ENCODE measurements at regions not wholly inside any gene's neighbourhood (a gene's known extent, or its start where the extent isn't known, plus 50 kb on each side); places are given as distances from the start of the nearest gene placed in this dataset.
"Not testable (repeated sequence)": the region's sequence is repeated elsewhere in the genome, so short reads cannot be mapped to it uniquely, and the experiment has no call there.

DNA sequence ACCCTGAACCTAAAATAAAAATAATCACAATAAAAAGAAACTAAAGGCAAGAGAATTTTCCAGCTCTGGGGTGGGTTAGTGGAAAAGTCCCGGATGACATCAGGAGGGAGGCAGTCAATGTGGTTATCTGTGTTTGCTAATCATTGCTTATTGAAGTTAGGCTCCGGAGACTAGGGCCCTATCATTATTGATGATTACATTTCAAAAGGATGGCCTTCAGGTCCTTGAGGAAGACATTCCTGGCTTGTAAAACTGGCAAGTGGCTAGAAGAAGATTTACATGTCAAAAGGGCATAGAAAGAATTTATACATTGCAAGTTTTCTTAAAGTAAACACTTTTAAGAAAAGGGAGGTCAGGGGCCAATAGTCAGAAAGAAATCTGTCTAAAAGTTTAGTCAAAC is 123.4 kb downstream of the POSTN start:
- no peak for DNase-seq (ENCODE audit: low read depth)

DNA sequence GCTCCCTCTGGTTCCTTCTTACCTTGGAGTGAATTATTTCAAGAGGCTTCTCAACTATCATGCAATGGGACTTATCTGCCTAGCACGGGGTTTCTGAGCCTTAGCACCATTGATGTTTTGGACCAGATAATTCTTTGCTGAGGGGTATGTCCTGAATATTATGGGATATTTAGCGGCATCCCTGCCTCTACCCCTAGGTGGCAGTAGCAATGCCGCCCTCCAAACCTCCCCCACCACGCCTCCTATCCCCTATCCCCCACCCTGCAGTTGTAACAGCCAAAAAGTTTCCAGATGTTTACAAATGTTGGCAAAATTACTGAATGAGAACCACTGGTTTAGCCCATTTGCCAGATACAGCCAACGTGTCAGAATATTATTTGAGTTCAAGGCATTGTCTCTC is 125.5 kb downstream of the POSTN start:
- no peak for DNase-seq (ENCODE audit: low read depth)

DNA sequence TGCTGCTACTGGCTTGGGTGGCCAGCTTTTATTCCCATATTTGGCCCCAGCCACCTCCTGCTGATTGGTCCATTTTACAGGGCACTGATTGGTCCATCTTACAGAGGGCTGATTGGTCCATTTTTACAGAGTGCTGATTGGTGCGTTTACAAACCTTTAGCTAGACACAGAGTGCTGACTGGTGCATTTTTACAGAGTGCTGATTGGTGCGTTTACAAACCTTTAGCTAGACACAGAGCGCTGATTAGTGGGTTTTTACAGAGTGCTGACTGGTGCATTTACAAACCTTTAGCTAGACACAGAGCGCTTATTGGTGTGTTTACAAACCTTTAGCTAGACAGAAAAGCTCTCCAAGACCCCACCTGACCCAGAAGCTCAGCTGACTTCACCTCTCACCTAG is 126.3 kb downstream of the POSTN start:
- DNase-seq (ENCODE audit: low read depth) = not testable (repeated sequence)

DNA sequence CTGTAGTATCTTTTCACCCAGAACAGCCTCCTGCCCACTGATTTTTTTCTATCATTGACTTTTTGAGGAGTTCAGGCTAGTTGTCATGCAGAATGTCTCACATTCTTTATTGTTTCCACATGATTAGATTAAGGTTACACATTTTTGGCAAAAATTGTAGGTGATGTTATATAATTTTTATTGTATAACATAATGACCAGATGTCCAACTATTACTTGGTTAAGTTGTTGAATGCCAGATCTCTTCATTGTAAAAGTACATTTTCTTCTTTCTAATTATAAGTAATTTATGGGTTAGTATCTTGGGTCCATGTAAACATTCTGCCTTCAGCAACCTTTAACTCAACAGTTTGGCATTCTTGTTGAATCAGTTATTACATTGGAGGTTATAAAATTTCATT is 138.4 kb downstream of the POSTN start:
- no peak for DNase-seq (ENCODE audit: low read depth)

DNA sequence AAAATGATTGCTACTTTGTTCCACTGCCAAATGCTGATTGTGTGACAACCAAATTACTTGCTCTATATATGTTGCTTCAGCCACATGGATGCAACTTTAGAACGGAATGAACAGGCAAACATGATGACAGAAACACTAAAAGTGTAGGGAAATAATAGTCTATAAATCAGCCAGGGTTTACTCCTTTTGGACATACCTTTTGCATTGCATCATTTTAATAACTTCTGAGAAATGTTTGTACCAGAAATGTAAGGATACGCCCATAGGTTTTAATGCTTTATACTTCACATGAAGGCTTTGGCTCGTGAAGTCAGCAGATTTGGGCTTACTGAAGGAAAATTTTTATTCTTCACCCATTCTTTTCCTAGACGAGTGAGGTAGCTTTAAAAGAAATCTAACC is 141.0 kb downstream of the POSTN start:
- peak; percentile 48 for DNase-seq (ENCODE audit: low read depth)

DNA sequence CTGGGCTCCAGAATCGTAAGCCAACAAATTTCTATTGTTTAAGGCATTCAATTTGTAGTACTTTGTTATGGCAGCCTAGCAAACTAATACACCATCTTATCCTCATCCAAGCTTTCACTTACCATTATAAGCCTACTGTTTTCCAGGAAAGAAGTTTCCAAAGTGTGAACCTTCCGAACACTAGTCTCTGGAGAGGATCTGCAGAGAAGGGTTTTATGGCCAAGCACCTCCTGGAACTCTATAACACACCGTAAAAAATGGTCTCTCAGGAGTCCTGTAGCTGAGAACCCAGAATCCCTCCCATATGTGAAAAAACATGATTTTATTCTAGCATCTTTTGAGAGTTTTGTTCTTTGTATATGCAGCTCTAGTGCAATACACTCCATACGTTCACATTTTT is 142.1 kb downstream of the POSTN start:
- DNase-seq (ENCODE audit: low read depth) = no peak

DNA sequence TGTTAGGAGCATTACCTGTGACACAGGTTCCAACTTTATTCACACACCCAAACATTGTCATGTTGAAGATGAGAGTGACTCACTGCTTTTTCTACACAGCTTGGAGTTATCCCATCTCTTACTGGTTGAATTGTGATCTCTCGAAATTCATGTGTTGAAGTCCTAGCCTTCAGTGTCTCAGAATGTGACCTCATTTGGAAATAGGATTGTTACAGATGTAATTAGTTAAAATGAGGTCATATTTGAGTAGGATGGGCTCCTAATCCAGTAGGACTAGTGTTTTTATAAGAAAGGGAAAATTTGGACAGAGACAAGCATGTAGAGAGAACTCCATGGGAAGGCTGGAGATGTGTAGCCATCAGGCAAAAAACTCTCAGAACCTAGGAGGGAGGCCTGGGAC is 142.5 kb downstream of the POSTN start:
- no peak for DNase-seq (ENCODE audit: low read depth)

DNA sequence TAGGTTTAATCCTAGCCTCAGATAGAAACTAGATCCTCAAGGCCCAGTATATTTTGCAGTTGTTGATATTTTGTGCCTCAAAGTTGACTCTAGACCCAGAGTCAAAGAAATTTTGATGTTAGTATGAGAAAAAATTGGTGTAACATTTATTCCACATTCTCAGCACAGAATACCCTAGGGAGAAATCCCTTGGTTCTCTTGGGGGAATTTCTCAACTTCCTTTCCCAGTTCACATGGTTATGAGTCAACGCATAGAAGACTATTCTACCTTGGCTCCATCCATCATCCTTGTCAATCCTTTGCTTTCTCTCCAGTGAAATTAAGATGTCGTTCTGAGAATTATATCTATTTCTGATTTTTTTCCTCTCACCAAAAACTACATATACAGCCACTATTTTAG is 145.3 kb downstream of the POSTN start:
- peak; percentile 33 for DNase-seq (ENCODE audit: low read depth)

DNA sequence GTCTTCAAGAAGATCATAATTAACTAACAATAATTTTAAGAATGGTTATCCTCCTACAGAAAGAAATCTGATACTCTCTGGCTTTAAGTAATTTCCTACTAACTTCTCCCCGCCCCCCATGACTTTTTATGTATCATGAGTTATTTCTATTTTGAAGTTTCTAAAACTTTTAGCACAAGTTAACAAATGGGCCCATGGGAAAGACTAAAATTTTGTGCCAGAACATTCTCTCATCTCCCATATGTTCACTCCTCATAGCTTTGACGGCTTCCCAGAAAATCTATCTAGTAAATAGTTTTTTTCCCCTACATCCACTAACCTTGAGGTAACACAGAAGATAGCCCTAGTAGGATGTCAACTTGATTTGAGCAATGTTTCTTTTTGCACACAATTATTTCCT is 148.3 kb downstream of the POSTN start:
- no peak for DNase-seq (ENCODE audit: low read depth)

DNA sequence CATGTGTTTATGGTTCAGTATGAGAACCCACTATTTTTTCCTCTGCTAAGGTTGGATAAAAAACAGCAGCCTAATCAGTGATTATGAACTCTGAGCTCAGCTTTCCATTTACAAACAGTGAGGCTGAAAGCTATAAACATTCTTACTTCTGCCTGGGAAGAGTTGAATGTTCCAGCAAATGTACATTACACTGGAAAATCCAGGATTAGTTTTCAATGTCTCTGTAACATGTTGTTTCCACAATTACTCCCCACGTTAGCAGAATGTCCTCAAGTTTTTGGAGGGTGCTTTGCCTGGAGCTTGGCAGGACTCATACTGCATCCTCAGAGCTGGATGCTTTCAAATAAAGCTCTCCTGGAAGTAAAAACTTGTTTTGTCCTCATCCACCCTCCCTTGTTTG is 150.4 kb downstream of the POSTN start:
- DNase-seq (ENCODE audit: low read depth) = no peak

DNA sequence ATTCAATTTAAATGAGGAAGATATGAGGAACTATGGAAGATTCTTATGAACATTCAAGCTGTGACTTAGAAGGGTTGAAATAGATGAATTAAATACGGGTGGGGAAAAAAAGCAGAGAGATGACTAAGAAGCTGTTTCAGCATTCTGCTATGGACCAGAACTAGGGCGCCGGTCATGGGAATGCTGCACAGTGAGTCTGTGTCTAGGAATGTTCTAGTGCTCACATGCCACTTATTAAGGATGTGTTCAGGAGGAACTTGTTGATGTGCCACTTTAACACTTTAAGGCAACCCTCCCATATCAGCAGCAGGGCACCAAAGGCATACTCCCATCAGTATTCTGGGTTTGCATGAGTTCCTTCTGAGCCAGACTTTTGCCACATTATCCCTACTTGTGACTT is 152.1 kb downstream of the POSTN start:
- peak; percentile 91 for DNase-seq (ENCODE audit: low read depth)

DNA sequence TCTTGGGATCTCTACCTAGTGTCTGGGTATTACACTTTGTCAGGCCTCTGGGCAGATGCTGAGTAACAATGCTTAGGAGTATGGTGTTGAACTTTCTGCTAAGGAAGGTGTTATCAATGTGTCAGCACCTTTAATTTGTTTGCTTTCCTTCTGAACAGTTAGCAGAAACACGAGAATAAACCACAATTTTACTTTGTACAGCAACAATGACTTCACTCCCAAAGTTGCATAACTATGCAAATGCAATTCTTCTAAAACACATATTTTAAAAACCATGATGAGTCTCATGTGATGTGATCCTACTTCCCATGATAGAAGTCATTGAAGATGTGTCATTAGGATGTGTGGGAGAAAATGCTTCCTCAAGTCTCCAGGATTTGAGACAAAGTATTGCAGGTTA is 155.0 kb downstream of the POSTN start:
- DNase-seq (ENCODE audit: low read depth) = peak; percentile 84

DNA sequence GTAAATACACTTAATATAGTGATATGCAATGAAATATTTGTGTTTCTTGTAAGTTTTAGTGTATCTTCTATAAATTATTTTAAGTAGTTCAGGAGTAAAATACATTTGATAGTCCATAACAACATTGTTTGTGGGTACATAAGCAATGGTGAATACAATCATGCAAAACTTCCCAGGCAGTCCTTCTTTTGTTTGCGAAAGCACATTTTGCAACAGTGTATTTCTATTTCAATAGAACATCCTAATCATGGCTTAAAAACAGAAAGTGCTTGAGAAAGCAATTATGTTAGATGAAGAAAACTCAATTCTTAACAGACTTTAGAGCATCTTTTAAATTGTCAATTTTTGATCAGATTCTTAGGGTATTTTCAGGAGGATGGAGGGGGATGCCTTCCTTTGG is 155.6 kb downstream of the POSTN start:
- DNase-seq (ENCODE audit: low read depth) = no peak

DNA sequence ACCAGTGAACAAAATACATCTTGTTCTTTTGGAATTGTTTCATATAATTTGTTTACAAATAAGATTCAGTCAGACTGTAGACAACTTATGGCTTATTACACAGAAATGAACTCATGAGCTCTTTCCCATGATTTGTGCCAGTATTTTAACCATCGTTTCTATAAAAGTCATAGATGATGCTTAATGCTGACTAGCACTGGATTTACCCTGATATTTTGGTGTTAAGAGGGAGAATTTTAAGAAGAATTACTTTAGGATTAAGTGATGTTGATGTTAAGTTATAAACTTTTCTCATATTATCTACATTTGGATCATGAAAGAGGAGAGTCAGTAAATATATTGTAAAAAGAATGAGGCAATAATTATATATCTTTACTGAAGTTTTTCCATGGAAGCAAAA is 162.7 kb downstream of the POSTN start:
- DNase-seq (ENCODE audit: low read depth) = no peak

DNA sequence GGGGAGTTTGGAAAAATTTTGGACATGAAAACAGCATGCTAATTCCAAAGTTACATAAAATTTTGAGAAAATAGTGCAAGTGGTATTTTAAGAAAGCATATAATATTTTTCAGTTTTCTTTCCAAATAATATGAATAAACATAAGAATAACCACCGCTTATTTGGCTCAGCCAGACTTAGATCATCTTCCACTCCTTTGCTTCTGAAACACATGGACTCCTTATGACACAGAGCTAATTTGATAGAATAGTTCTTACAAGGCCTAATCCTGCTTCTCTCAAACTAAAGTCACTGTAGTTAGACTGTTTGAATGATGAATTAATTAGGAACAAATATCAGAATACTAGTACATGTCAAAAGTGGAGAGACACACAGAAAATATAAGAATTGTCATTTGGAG is 165.5 kb downstream of the POSTN start:
- no peak for DNase-seq (ENCODE audit: low read depth)

DNA sequence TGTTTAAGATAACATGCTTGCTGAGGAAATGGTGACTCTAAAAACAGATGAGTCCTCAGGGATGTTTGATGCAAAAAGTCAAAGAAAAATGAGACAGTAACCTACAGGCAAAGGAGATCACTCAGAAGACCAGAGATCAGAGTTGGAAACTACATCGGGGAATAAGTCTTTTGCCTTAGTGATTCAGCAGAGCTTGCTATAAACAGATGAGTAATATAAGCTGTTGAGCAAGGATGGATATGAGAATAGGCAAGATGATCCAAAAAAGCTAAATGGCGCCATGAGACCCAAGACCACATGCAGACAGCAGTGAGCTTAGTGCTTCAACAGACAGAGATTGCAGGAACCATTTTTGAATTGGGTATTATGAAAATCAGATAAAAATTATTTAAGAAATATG is 168.6 kb downstream of the POSTN start:
- peak; percentile 89 for DNase-seq (ENCODE audit: low read depth)

DNA sequence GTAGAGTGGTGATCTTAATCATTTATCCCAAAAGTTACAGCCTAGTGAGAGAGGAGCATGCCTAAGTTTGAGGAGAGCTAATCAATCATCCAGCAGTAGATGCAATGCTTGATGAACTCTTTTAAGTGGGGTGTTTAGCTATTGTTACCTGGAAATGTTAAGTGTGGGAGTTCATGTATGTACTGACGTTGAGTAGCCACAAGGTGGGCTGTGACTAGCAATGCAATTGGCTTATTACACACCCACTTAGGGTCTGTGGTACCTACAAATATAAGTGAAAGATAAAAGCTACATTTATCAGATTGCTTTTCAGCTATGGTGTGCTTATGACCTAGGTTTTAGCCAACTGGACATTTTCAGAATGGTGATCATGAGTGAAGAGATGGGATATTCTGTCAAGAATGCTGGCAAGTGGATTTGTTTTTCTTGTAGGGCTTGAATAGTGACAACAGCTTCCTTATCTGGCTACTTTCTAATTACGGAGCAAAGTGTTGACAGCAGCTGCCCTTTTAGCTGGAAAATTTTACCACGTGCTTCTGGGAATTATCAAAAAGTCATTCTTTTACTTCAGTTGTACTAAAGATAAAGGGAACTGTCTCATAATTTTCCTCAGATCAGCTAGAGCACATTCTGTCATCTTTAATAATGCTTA is 170.6 kb downstream of the POSTN start:
- no peak for DNase-seq (ENCODE audit: low read depth)

DNA sequence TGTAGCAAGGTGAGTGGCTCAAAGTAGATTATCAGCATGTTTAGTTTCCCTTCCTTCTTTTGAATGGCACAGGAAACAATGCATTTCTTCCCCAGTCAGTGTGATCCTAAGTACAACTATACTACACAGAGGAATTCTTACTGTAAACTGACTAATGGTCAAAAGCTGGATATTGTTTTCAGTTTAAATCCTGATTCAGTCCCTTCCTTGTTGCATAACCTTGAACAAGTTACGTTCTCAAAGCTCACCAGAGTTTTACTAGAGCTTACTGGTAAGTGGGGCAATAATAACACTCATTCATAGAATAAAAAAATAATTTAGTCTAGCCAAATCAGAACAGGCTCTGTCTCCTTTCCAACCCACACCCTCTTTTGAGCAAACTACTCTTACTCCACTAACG is 180.1 kb downstream of the POSTN start:
- DNase-seq (ENCODE audit: low read depth) = no peak

DNA sequence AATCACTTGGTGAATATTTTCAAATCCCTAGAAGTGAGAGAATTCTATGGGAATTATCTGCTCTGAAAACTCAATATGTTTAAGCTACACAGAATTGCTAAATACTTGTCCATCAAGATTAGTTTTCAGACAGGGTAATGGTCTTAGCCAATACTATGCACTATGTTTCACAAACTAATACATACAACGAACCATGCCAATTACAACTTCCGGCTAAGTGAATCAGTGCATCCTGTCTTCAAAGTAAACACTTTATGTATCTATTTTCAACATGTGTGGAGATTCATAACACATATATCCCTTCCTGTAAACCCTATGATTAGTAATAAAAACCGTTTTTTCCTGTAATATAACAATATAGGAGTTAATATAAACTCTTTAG is 181.5 kb downstream of the POSTN start:
- DNase-seq (ENCODE audit: low read depth) = peak; percentile 47

DNA sequence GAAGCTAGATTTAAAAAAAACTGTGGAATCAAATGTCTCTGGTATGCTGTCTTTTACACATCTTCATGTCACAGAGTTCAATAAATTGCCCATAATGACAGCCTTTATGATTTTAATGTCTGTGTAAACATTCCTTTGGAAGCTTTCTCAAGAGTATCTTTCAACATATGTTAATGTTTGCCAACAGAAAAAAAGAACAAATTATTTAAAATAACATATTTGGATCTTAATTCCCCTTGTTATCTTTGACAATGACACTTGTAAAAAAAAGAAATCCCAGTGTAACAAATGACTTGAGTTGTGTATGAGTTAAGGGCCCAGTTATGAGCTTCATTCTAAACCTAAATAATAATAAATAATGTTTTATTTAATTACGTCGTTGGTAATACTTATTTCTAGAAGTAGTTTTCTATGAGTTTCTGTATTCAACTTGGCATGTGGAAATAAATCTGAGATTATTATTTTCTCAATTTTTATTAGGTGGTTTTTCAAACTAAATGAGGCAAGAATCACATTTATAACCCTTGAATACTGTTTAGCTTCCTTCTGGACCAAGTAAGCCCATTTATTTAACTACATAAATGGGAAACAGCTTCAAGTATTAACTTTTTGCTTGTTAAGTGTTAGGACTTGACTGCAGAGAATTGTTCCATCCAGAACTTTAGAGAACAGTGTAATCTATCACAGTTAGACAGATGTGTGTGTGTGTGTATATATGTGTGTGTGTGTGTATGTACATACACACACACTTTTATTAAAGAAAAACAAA is 182.1 kb downstream of the POSTN start:
- no peak for DNase-seq (ENCODE audit: low read depth)

DNA sequence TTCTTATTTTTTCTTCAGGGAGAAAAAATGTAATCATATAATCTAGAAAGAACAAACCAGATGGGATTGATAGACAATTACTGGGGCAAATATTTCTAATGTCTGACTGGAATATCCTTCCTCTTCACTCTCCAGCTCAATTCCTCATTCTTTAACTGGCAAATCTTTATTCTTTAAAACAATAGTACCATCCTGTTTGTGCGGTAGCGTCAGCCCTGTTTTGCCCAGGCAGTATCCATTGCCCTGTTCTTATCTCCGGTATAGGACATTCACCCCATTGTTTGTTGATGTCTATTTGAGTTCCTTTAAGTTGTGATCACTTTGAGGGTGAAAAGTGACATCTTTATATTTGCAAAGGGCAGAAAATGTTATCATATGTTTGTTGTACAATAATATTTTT is 185.4 kb downstream of the POSTN start:
- DNase-seq (ENCODE audit: low read depth) = no peak

DNA sequence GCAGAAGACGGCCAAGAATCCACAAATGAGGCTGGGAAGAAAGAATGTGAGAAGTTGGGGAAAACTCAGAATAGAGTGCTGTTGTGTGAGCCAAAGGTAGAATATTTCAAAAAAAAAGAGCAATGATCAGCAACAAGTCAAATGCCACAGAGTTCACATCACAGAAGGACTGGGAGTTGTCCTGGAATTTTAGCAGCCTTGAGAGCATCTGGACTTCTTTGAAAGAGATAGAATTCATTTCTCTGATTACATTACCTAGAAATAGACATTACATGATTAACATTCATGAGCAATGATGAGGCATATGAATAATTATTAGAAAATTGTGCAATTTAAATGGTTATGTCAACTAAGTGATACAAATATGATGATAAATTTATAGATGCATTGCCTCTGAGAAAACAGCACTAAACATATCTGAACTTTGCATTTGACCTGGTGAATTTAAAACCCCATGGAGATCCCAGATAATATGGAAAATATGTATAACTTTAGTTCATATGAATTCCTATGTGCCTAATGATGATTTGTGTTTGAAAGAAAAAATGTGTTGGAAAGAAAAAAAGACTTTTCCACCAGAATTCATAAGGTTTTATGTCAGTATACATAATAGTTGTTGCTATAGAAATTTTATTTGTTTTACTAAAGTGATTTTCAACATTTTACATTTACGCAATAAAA is 186.2 kb downstream of the POSTN start:
- DNase-seq (ENCODE audit: low read depth) = peak; percentile 33

DNA sequence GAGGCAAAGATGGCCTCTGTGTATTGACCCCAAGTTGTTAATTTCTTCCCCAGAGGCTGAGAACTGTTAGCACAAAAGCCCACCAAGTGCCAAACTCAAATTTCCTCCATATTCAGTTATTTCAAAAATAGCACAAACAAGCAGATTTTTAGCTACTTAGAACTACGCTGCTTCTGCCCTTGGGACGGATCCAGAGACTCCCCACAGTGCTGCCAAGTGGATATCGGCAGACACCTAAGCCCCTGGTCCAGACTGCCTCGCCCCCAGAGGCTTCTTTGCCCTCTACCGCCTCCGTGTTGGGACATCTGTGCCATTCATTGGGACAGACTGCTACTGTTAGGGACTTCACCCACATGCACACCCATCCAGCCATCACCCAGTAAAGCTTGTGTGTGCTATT is 188.3 kb downstream of the POSTN start:
- no peak for DNase-seq (ENCODE audit: low read depth)

DNA sequence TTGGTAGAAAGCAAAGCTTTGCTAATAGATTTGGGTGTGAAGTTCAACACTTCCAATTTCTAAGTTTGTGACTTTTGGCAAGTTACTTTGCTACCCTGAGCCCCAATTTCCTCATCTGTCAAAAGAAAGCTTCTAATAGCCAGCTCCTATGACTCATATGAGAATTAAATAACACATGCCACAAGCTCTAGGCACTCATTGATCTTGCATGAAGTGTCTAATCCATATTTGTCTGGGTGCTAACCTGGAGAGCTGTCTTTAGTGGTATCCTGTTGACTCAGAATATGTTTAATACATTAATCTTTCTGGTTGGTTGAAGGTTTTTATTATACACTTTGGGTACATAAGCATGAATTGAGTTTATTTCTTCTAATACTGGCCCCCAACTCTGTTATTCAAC is 188.8 kb downstream of the POSTN start:
- DNase-seq (ENCODE audit: low read depth) = peak; percentile 63
